ENCODE measurements at regions not wholly inside any gene's neighbourhood (a gene's known extent, or its start where the extent isn't known, plus 50 kb on each side); places are given as distances from the start of the nearest gene placed in this dataset.

- no peak for DNase-seq (ENCODE audit: low read depth)
These were observed 1212.6 kb downstream of the SLITRK5 start for GRCh38 chr13:88883741-88884140.

GRCh38 chr13:88887045-88887662, 1216.0 kb downstream of the SLITRK5 start:
- no peak for DNase-seq (ENCODE audit: low read depth)

DNA sequence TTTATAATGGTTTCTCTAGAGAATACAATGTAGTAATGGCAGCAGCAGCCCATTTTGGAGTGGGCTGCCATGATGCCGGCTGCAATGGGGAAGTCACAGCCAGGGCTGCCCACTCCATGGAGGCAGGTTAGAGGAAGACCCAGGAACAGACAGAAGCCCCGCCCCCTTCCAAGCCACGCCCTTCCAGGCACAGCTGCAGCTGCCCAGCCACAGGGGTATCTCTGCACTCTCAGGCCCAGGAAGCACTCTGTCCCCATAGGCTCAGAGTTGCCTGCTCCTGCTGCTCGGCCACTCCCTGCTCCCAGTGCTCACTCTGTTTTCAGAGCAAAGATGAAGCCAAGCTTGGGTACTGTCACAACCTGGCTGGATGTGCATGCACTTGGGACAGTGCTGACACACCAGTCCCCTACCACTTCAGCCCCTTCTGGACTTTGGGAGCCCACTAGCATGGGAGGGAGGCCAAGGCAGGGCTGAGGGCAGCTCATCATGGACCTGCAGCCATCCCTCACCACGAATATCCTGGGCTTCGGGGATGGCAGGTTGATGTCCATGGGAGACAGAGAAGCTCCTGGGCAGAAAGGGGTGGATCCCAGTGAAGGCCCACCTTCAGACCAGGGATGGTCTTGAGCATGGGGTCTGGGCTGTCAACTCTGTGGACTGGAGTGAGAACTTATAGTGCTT, 1224.2 kb downstream of the SLITRK5 start:
- DNase-seq (ENCODE audit: low read depth), result peak; percentile 2

GRCh38 chr13:88896466-88896865, 1225.3 kb downstream of the SLITRK5 start:
- no peak for DNase-seq (ENCODE audit: low read depth)

- DNase-seq (ENCODE audit: low read depth), result no peak
These were observed 1237.8 kb downstream of the SLITRK5 start for GRCh38 chr13:88908961-88909441.

GRCh38 chr13:88919970-88920628, 1248.9 kb downstream of the SLITRK5 start:
- no peak for DNase-seq (ENCODE audit: low read depth)

DNA sequence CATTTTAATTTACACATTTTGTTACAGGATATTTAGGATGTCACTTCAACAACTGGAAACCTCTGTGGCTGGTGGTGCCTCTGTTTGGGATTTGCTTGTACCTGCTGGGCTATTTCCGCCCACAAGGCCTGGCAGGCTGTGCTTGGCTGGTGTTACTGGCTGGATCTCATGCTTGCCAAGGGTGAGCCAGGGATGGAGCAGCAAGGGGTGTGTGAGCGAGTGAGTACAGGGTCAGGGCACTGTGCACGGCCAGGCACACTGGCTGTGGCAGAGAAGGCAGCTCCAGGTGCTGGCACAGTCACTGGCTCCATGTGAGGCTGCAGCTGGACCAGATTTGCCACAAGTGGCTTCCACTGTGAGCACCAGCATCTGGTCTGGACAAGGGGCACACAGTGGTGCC, 1254.8 kb downstream of the SLITRK5 start:
- no peak for DNase-seq (ENCODE audit: low read depth)

GRCh38 chr13:88926890-88927502, 1255.8 kb downstream of the SLITRK5 start:
- DNase-seq (ENCODE audit: low read depth), result no peak

DNA sequence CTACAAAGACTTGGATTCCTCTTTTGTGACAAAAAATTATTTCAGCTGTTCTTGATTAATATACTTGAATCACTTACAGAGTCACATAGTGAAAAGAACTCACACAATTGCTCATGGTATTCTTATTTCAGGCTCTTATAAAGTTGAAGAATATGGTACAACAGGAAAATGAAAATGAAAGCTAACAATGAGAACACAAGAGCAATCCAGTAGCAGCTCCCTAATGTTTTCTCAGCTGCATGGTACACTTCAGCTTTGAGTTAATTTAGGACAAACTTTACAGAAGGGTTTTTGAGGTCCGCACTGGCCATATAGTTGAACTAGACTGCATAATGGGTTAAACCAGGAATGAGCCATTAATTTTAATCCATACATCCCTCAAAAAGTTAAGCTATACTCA, 1261.8 kb downstream of the SLITRK5 start:
- DNase-seq (ENCODE audit: low read depth), result no peak

- no peak for DNase-seq (ENCODE audit: low read depth)
These were observed 1266.2 kb downstream of the SLITRK5 start for GRCh38 chr13:88937384-88937783.

DNA sequence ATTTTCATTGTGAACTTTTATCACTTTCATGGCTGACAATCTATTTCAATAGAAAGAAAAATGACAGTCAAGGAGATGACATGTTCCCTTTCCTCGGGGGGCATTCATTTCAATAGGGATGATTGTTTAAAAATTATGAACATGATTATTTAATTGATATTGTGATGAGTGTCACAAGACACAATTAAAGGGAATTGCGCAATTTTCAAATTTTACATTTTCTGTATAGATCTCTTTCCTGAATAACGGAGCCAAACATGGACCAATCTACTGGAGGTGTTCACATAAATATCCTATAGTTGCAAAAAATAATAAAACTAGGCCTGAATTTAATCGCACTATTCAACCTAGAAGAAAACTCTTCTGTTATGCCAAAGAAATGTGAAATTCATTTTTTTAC, 1274.6 kb downstream of the SLITRK5 start:
- no peak for DNase-seq (ENCODE audit: low read depth)

DNA sequence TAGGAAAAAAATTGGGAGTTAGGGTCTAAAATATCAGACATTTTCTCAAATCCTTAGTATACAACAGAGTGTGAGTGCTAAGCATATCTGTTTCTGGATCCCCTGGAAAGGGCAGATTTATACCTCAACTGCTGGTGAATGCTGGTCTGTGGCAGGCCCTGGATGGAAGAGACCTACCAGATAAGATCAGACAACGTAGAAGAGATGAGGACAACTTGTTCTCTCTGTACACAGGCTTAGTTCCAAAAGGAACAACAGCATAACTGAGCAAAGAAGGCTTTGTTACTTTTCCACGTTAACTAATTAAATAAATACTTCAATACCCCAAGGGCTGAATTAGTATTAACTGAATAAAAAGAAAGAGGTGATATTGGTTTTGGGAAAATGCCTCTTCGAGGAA, 1277.3 kb downstream of the SLITRK5 start:
- DNase-seq (ENCODE audit: low read depth), result no peak

- no peak for DNase-seq (ENCODE audit: low read depth)
These were observed 1287.7 kb downstream of the SLITRK5 start for GRCh38 chr13:88958821-88959220.

- no peak for DNase-seq (ENCODE audit: low read depth)
These were observed 1305.3 kb downstream of the SLITRK5 start for GRCh38 chr13:88976466-88976865.

GRCh38 chr13:88978607-88979006, 1307.4 kb downstream of the SLITRK5 start:
- no peak for DNase-seq (ENCODE audit: low read depth)

- DNase-seq (ENCODE audit: low read depth), result no peak
These were observed 1308.4 kb downstream of the SLITRK5 start for GRCh38 chr13:88979465-88980175.

DNA sequence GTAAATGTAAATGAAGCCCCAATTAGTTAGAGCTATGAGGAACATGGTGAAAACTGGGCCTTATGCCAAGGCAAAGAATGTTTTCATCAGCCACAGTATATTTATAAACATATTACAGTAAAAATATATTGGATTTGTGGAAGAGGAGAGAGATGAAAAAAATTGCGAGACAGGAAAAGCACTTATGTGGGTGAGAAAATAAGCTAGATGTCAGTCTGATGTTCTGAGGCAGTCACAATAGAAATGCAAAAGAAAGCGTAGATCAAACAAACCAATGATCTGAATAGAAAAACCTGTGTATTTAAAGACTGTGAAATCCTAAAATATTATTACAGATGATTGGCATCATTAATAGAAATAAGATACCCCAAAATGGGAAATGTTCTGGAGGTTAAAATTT, 1332.5 kb downstream of the SLITRK5 start:
- DNase-seq (ENCODE audit: low read depth), result no peak

DNA sequence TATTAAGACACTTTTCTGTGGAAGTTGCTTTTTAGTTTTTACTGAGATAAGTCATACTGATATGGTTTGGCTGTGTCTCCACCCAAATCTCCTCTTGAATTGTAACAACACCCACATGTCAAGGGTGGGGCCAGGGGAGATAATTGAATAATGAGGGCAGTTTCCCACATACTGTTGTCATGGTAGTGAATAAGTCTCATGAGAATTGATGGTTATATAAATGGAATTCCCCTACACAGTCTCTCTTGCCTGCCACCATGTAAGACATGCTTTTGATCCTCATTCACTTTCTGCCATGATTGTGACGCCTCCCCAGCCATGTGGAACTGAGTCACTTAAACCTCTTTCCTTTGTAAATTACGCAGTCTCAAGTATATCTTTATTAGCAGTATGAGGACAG, 1340.4 kb downstream of the SLITRK5 start:
- DNase-seq (ENCODE audit: low read depth), result no peak

DNA sequence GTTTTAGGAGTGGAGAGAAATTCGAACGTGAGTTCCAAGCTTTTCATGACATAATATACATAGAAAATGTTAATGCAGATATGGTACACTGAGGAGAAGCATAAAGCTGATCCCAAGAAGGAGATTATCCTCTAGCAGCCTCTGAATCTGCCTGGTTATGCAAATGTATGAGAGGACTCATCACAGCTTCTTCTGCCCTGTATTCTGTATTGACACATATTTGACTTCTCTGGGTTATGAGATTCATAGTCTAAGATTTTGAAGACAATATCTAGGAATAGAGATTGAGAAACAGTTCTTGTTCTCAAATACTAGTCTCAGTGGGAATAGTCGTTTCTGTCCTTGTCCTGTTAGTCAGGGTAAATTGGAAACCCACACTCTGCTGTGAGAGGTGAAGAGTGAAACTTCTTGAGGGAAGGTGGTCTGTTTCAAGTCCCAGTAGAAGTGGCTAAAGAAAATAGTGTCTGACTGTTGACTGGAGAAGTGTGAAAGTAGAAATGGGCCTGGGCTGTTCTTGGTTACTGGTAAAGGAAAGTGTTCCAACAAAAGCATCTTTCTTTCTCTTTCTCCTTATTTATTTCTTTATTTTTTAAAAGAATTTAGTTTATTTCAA, 1356.6 kb downstream of the SLITRK5 start:
- DNase-seq (ENCODE audit: low read depth), result no peak

- DNase-seq (ENCODE audit: low read depth), result no peak
These were observed 1357.9 kb downstream of the SLITRK5 start for GRCh38 chr13:89029062-89029461.

DNA sequence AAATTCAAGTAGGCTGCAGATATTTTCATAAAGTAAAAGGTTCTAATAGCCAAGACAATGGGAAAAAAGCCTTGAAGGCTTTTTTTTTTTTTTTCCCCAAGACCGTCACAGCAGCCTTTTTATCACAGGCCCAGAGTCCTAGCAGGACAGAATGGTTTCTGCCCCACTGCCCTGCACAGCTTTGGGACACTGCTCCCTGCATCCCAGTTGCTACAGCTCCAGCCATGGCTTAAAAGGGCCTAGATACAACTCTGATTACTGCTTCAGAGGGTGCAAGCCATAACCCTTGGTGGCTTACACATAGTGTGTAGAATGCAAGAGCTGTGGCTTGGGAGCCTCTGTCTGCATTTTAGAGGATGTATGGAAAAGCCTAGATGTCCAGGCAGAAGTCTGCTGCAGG, 1362.8 kb downstream of the SLITRK5 start:
- DNase-seq (ENCODE audit: low read depth), result no peak

- DNase-seq (ENCODE audit: low read depth), result no peak
These were observed 1381.5 kb downstream of the SLITRK5 start for GRCh38 chr13:89052699-89053098.

All from CMK (cell line).